GM18868 (cell line): ENCODE measurements at regions not wholly inside any gene's neighbourhood (a gene's known extent, or its start where the extent isn't known, plus 50 kb on each side); places are given as distances from the start of the nearest gene placed in this dataset.
"Not testable (repeated sequence)": the region's sequence is repeated elsewhere in the genome, so short reads cannot be mapped to it uniquely, and the experiment has no call there.

Experiments
- ATAC-seq: cut with Tn5 transposase; IDR thresholded peaks from one replicate; pipeline ENCODE4 v1.9.1; 2021; ENCODE audit warnings: mild to moderate bottlenecking, moderate library complexity; ENCODE audit not compliant: unreplicated experiment

- no peak for ATAC-seq
Observed at GRCh38 chr15:57875347-57875746, 168.8 kb downstream of the POLR2M start.

GRCh38 chr15:57878573-57878972 lies 172.1 kb downstream of the POLR2M start:
- ATAC-seq, result no peak

DNA sequence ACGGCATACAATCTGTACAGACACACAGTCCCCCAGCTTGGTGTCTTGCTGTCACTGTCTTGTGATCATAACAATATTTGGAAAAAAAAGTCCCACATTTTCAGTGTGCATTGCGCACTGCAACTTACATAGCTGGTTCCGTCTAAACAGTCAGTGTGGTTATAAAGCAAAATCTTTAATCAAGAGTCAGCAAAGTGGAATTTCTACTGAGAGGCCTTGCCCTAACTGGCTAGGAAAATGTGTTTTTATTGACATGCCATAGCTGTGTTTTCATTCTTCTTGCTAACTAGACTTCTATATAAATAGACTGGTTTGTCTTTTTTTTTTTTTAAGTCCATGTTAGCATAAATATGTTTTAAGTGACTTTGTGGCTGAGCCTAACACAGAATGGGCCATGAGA lies 174.8 kb downstream of the POLR2M start:
- ATAC-seq, result no peak

DNA sequence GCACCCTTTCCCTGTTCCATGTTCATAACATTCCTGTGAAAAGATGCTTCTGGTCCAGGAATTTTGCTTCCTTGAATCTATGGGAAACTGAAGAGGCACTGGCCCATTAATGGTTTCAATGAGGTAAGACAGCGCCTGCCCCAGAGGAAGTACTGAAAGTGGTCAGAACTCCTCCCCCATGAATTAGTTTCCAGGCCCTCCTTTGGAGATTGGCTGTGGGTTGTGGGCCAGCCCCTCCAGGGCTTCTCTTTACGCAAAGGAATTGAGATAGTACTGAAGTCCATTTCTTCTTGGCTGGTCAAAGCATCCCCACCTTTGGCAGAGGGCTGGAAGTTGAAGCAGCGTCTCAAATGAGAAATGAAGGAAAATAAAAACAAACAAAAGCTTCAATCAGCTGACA lies 175.5 kb downstream of the POLR2M start:
- ATAC-seq, result no peak

- ATAC-seq, result no peak
Observed at GRCh38 chr15:57883701-57884100, 177.2 kb downstream of the POLR2M start.

GRCh38 chr15:57884936-57885335 lies 178.4 kb downstream of the POLR2M start:
- no peak for ATAC-seq

GRCh38 chr15:57885435-57885834 lies 178.9 kb downstream of the POLR2M start:
- ATAC-seq, result no peak

DNA sequence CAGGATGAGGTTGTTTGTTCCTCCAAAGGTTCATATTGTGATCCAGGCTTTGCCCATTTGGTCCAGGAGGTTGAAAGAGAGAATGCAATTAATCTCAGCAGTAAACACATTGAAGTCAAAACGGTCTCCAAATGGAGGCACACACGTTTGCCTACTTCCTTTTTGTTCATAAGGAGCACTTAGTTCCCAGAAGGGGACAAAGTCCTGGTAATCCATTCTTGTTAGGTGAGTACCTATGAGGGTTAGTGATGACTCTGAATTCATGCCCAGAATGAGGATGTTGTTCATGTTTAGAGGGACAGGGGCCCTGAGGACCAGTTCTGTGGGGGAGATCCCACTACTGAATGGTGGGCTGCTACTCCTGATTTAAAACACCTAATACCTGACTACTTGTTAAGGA lies 177.7 kb downstream of the ALDH1A2 start:
- no peak for ATAC-seq

DNA sequence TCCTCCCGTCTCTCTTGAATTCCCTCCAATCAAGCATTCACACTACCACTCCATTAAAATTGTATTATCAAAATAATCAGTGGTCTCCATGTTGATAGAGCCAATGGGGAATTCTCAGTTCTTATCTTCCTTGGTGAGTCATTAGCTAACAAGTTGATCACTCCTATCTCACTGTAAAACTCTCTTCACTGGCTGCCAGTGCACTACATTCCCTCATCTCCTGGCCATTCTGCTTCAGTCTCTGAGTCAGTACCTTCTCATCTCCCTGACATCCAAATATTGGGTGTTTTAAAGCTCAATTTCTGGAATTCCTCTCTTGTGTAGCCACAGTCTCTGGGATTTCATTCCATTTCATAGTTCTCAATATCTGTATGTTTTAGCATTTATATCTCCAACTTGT lies 175.2 kb downstream of the ALDH1A2 start:
- ATAC-seq, result no peak

- ATAC-seq, result no peak
Observed at GRCh38 chr15:57890878-57891277, 174.6 kb downstream of the ALDH1A2 start.

- no peak for ATAC-seq
Observed at GRCh38 chr15:57892181-57892580, 173.3 kb downstream of the ALDH1A2 start.

DNA sequence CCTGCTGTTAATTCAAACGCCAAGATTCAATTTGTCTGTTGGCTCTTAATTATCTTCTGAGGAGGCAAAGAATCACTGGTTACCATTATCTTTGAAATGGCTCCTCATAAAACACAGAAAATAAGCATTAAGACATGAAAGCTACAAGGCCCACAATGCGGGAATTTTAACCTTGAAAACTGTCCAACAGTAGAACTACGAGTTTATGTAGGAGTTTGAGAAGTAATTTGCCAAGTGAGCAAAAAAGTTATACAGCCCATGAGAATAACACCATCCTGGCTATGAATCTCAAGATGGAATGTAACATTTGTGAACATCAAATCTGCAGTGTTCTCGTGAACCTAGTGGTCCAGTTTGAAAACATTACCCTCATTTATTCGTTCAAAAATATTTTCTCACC lies 172.5 kb downstream of the ALDH1A2 start:
- no peak for ATAC-seq

DNA sequence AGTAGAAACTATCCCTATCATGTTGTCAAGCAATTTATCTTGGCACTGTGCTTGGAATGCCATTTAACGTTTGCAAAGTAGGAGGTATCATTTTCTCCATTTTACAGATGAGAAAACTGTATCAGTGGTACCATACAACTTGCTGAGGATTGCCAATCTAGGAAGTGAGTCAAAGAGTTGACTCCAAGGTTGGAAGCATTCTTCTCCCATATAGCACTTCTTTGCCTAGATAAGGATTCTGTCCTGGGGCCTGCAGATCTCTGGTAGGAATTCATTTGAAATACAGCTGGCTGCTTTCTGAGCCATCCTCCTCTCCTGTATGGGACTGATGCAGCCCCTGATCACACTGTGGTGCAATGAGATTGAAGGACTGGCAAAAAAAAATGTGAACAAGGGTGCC lies 170.2 kb downstream of the ALDH1A2 start:
- ATAC-seq, result no peak

- no peak for ATAC-seq
Observed at GRCh38 chr15:57896114-57896513, 169.4 kb downstream of the ALDH1A2 start.

DNA sequence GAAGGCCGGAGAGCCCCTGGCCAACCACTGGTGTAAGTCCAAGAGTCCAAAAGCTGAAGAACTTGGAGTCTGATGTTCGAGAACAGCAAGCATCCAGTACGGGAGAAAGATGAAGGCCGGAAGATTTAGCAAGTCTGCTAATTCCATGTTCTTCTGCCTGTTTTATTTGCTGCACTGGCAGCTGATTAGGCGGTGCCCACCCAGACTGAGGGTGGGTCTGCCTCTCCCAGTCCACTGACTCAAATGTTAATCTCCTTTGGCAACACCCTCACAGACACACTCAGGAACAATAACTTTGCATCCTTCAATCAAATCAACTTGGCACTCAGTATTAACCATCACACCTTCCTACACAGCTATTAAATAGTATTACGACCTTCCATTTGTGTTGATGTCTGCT lies 168.6 kb downstream of the ALDH1A2 start:
- not testable (repeated sequence) for ATAC-seq

DNA sequence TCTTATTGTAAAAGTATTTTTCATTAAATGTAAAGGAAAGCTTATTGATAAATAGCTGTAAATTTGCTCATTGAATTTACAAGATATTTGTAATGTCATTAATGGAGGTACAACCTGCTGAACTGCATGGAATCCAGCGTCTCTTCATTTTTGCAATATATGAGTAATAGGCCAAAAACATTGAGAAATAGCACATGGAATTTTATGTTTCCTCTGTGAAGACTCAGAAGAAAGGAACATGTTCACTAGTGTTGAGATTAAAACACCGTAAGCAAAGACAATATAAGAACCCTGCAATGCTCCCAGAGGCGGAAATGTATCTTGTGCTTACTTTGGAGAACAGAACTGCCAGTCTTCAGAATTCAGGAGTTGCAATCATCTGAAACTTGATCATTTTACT lies 167.6 kb downstream of the ALDH1A2 start:
- ATAC-seq, result no peak

- ATAC-seq, result no peak
Observed at GRCh38 chr15:57902155-57902554, 163.4 kb downstream of the ALDH1A2 start.
